GM19452 (cell line): ENCODE measurements at regions not wholly inside any gene's neighbourhood (a gene's known extent, or its start where the extent isn't known, plus 50 kb on each side); places are given as distances from the start of the nearest gene placed in this dataset.
"Not testable (repeated sequence)": the region's sequence is repeated elsewhere in the genome, so short reads cannot be mapped to it uniquely, and the experiment has no call there.

Experiments used
- ATAC-seq: cut with Tn5 transposase; IDR thresholded peaks from one replicate; pipeline ENCODE4 v1.9.1; 2021; ENCODE audit not compliant: unreplicated experiment

- peak; percentile 68 for ATAC-seq
Measured at GRCh38 chr1:192476802-192477298, 98.7 kb upstream of the RGS1 start.

- peak; percentile 49 for ATAC-seq
Measured at GRCh38 chr1:192477630-192478029, 97.9 kb upstream of the RGS1 start.

GRCh38 chr1:192485692-192486436 lies 89.7 kb upstream of the RGS1 start:
- ATAC-seq: no peak

DNA sequence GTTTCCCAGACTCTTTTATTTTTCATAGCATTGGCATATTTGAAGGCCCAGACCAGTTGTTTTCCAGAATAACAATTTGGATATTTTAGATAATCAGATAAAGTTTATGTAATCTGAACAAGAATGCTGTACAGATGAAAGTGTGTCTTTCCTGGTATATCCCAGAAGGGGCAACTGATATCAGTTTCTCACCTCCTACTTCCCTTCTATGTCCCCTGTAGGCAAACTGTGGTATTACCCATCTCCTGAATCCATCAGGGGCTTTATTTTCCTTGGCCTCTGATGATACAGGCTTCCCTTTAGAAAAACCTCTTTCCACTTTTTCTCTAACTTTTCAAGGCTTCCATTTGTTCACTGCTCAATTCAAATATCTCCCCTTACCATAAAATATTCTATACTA lies 87.5 kb upstream of the RGS1 start:
- ATAC-seq: no peak

DNA sequence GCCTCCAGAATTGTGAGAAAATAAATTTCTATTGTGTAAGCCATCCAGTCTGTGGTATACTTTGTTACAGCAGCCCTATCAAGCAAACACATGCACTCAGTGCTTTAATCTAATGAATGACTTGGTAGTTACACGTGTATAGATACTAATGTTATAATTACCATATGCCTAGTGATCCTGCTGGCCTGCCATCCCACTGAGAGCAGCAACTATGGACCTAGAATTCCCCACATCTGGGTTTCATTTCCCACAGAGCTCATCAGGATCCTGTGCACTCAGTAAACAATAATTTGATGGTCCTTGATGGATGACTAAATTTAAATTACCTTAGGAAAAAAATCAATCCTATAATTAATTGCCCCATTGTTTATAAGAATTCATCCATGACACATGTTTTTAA lies 86.5 kb upstream of the RGS1 start:
- ATAC-seq: no peak

DNA sequence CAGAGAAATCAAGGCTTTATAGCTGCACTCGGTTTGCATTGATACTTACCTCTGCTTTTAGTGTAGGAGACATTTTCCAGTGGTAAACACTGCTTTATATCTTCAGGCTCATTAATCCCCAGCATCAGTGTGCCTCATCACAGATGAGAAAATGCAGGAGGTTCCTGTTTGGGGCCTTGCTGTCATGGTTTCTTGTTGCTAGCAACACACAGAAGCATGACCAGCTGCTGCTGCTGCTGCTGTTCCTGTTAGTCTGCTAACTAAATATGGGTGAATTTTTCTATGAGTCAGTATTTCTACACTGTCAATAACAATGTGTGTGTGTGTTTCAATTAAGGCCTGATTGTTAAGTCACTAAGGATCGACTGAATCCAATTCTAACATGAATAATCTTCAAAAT lies 85.8 kb upstream of the RGS1 start:
- ATAC-seq: peak; percentile 58

- no peak for ATAC-seq
Measured at GRCh38 chr1:192491804-192492554, 83.6 kb upstream of the RGS1 start.

GRCh38 chr1:192493584-192493983 lies 82.0 kb upstream of the RGS1 start:
- ATAC-seq: no peak

DNA sequence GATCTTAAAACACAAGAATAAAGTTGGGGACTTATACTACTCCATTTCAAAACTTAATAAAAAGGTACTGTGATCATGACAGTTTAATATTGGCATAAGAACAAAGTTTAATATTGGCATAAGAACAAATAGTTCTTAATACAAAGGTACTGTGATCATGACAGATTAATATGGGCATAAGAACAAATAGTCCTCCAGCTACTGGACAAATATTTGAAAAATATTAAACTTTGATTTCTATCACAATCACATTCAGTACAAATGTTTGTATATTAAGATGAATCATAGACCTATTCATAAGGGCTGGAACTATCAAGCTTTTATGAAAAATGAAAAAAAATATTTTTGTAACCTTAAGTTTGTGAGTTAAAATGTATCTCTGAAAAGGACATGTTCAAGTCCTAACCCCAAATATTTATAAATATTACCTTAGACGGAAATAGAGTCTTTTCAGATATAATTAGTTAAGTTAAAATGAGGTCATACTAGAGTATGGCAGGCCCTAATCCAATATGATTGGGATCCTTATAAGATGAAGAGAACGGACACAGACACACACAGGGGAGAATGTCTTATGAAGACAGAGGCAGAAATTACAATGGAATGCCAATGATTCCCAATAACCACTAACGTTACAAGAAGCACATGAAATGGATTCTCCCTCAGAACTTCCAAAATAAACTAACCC lies 79.1 kb upstream of the RGS1 start:
- no peak for ATAC-seq

- ATAC-seq: no peak
Measured at GRCh38 chr1:192497214-192497794, 78.3 kb upstream of the RGS1 start.

GRCh38 chr1:192498092-192498491 lies 77.5 kb upstream of the RGS1 start:
- not testable (repeated sequence) for ATAC-seq

- ATAC-seq: not testable (repeated sequence)
Measured at GRCh38 chr1:192499061-192499581, 76.5 kb upstream of the RGS1 start.

- ATAC-seq: not testable (repeated sequence)
Measured at GRCh38 chr1:192500541-192500940, 75.0 kb upstream of the RGS1 start.

- peak; percentile 96 for ATAC-seq
Measured at GRCh38 chr1:192506741-192507155, 68.8 kb upstream of the RGS1 start.

GRCh38 chr1:192512426-192513162 lies 63.0 kb upstream of the RGS1 start:
- peak; percentile 29 for ATAC-seq

GRCh38 chr1:192513196-192513595 lies 62.4 kb upstream of the RGS1 start:
- ATAC-seq: no peak

DNA sequence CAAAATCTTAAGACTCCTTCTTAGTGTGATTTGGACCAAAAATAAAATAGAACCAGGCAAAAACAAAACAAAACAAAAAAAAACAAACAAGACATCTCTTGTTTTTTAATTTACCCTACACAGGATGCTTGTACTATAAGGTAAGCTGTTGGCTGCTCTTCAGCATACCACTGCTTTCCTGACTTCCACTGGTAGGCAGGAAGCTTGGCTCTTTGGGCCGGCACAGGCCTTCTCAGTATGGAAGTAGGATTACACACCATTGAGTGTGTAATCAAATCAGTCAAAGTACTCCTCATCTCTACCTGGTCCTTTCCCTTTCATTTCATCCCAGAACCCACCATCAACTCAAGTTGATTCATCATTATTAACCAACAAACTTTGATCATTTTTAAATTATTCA lies 61.9 kb upstream of the RGS1 start:
- ATAC-seq: no peak

- ATAC-seq: peak; percentile 98
Measured at GRCh38 chr1:192516776-192517297, 58.7 kb upstream of the RGS1 start.

GRCh38 chr1:192517716-192518355 lies 57.7 kb upstream of the RGS1 start:
- not testable (repeated sequence) for ATAC-seq

DNA sequence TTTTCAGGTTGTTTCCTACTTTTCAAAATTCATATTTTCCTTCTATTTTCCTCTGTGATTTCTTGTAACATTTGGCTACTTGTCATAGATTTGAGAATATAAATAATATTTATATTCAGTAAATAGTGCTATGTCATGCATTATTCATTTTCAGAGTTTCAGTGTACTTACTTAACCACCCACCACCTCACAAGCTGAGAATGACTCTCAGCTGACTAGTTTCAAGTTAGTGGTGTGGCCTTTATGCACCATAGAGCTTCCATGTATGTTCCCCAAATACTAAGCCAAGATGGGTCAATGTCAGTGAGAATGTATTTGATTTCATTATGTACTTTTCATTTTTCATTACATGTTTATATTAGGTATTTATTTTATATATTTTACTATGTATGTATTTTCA lies 56.9 kb upstream of the RGS1 start:
- ATAC-seq: peak; percentile 37
